ENCODE measurements at regions not wholly inside any gene's neighbourhood (a gene's known extent, or its start where the extent isn't known, plus 50 kb on each side); places are given as distances from the start of the nearest gene placed in this dataset.

DNA sequence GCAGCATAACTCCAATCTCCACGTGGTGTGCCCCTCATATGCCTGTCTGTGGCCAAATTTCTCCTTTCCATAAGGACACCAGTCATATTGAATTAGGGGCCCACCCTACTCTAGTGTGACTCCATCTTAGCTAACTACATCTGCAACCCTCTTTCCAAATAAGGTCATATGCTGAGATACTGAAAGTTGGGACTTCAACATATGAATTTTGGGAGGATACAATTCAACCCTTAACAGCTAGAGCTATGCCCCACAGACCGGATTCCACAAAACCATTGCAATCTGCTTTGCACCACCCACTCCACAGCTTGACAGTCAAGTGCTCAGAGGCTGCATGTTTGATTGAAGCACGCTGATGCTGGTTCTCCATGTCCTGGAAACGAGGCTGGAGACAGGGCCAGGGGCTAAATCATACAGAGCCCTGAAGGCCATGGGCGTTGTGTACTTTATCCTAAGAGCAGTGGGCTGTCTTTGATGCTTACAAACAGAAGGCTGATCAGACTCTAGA, 122.8 kb downstream of the MTX3 start:
- H3K27me3 Mint-ChIP-seq (ENCODE audit: low read depth) = peaks cover 7% of the 10 kb centered on the region
- no CpG with 5 or more reads among the region's 5 CpGs for WGBS (ENCODE audit: extremely low coverage, insufficient read length, low lambda C conversion rate)
- Histone ChIP-seq H3T11ph (ENCODE audit: low read length) (no peak overlapping the region), H3K23ac (ENCODE audit: insufficient read length, low read depth, low read length) (no peak overlapping the region), H4K8ac (replicated peaks; ENCODE audit: insufficient read length, low read depth, low read length) (no peak overlapping the region), H2BK120ac (ENCODE audit: low read depth, low read length, poor library complexity, severe bottlenecking) (no peak overlapping the region), H3K14ac (ENCODE audit: insufficient read depth, low read length) (no peak overlapping the region), H3K27me3 (ENCODE audit: insufficient read depth, low read length) (no peaks in the 10 kb centered on the region), H3K4ac (ENCODE audit: low read depth, low read length) (no peak overlapping the region), H3K9me3 (ENCODE audit: control insufficient read depth, low read depth, low read length) (no peaks in the 10 kb centered on the region), H3K27ac (ENCODE audit: insufficient read length, low read depth, low read length) (no peak overlapping the region), H3K56ac (ENCODE audit: insufficient read length, low read depth, low read length) (no peak overlapping the region), H4K20me1 (ENCODE audit: control insufficient read depth, insufficient read depth, insufficient read length) (no peaks in the 10 kb centered on the region), H3K18ac (ENCODE audit: insufficient read length, low read depth, low read length) (no peak overlapping the region), H2BK12ac (ENCODE audit: insufficient read length, low read depth, low read length) (no peak overlapping the region), H2AK5ac (ENCODE audit: insufficient read length, low read length) (no peak overlapping the region), H2BK5ac (ENCODE audit: insufficient read length, low read length) (no peak overlapping the region), H2BK15ac (ENCODE audit: low read depth, low read length) (no peak overlapping the region), H3K4me2 (ENCODE audit: insufficient read depth, insufficient read length, low read length) (no peak overlapping the region), H3K79me2 (ENCODE audit: insufficient read depth, low read length) (no peaks in the 10 kb centered on the region), H3K23me2 (ENCODE audit: insufficient read length, low read depth, low read length, poor library complexity, severe bottlenecking) (no peaks in the 10 kb centered on the region), H2BK20ac (ENCODE audit: low read depth, low read length, poor library complexity, severe bottlenecking) (no peak overlapping the region), H3K79me1 (ENCODE audit: insufficient read depth, low read depth, low read length, poor library complexity, severe bottlenecking) (no peaks in the 10 kb centered on the region), H2AFZ (ENCODE audit: low read length) (no peak overlapping the region), H3K4me1 (ENCODE audit: insufficient read depth, low read length) (no peaks in the 10 kb centered on the region), H4K91ac (ENCODE audit: insufficient read length, low read depth, low read length) (no peak overlapping the region), H4K5ac (ENCODE audit: insufficient read length, low read depth, low read length) (no peak overlapping the region), H3K9ac (ENCODE audit: extremely low read depth, insufficient read length, low read length) (no peak overlapping the region)
- no peak for DNase-seq
- no peaks in the 10 kb centered on the region for H3K4me1 Mint-ChIP-seq
- no peak overlapping the region for H3K27ac Mint-ChIP-seq
- TF ChIP-seq, protein P1, sequence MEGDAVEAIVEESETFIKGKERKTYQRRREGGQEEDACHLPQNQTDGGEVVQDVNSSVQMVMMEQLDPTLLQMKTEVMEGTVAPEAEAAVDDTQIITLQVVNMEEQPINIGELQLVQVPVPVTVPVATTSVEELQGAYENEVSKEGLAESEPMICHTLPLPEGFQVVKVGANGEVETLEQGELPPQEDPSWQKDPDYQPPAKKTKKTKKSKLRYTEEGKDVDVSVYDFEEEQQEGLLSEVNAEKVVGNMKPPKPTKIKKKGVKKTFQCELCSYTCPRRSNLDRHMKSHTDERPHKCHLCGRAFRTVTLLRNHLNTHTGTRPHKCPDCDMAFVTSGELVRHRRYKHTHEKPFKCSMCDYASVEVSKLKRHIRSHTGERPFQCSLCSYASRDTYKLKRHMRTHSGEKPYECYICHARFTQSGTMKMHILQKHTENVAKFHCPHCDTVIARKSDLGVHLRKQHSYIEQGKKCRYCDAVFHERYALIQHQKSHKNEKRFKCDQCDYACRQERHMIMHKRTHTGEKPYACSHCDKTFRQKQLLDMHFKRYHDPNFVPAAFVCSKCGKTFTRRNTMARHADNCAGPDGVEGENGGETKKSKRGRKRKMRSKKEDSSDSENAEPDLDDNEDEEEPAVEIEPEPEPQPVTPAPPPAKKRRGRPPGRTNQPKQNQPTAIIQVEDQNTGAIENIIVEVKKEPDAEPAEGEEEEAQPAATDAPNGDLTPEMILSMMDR (conservative IDR thresholded peaks at IDR 0.05) = no peak
- no peaks in the 10 kb centered on the region for H3K9me3 Mint-ChIP-seq
- no peak overlapping the region for H3K4me3 Mint-ChIP-seq
- H3K36me3 Mint-ChIP-seq (ENCODE audit: insufficient read depth in 1 of 3, low read depth in 3 of 3) = no peaks in the 10 kb centered on the region
